ENCODE measurements at regions not wholly inside any gene's neighbourhood (a gene's known extent, or its start where the extent isn't known, plus 50 kb on each side); places are given as distances from the start of the nearest gene placed in this dataset.

DNA sequence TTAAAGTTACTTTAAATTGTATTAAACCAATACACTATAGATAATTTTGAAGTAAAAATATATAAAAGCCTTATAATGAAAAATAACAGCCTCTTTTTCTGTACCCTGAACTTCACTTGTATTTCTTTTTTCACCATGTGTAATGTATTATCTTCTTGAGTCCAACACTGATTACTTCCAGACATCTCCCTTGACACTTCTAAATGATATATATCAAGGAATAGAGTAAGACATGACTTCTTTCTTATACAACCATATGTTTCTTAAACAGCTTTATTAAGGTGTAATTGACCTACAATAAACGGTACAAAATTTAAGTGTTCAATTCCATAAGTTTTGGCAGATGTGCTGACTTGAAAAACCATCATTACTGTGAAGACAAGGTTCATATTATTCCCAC lies 531.9 kb downstream of the OLFM4 start:
- H3K4me2 ChIP-seq (replicated peaks; ENCODE audit: extremely low read depth, low read length, poor library complexity, severe bottlenecking): no peak overlapping the region
- Mint-ChIP-seq H3K27me3 (ENCODE audit: low read depth in 3 of 3) (no peaks in the 10 kb centered on the region), H3K36me3 (no peaks in the 10 kb centered on the region), H3K9me3 (peaks cover 0 to 3% (median 1%) of the 10 kb centered on the region in 7 donors), H3K27ac (no peak overlapping the region), H3K4me3 (no peak overlapping the region), H3K4me1 (no peaks in the 10 kb centered on the region)
- H4K20me1 ChIP-seq (ENCODE audit: insufficient read depth, low read length): no peaks in the 10 kb centered on the region
- H3K9me3 ChIP-seq (replicated peaks in 1 of 2; ENCODE audit: control insufficient read depth in 1 of 2, insufficient read depth in 1 of 2, low read length in 2 of 2): no peaks in the 10 kb centered on the region
- H3K27ac ChIP-seq (ENCODE audit: low read depth in 1 of 2, low read length in 2 of 2): no peak overlapping the region
- TF ChIP-seq, protein P1, sequence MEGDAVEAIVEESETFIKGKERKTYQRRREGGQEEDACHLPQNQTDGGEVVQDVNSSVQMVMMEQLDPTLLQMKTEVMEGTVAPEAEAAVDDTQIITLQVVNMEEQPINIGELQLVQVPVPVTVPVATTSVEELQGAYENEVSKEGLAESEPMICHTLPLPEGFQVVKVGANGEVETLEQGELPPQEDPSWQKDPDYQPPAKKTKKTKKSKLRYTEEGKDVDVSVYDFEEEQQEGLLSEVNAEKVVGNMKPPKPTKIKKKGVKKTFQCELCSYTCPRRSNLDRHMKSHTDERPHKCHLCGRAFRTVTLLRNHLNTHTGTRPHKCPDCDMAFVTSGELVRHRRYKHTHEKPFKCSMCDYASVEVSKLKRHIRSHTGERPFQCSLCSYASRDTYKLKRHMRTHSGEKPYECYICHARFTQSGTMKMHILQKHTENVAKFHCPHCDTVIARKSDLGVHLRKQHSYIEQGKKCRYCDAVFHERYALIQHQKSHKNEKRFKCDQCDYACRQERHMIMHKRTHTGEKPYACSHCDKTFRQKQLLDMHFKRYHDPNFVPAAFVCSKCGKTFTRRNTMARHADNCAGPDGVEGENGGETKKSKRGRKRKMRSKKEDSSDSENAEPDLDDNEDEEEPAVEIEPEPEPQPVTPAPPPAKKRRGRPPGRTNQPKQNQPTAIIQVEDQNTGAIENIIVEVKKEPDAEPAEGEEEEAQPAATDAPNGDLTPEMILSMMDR (IDR thresholded peaks at IDR 0.05): no peak
- no peaks in the 10 kb centered on the region for H3K79me2 ChIP-seq (ENCODE audit: insufficient read depth, low read length)
- no CpG with 5 or more reads among the region's 1 CpG for WGBS (ENCODE audit: insufficient coverage)
- intact Hi-C loops (cut with micrococcal nuclease): no loop called here
- H3K27me3 ChIP-seq (ENCODE audit: control insufficient read depth in 2 of 2, insufficient read depth in 2 of 2, low read length in 2 of 2): no peaks in the 10 kb centered on the region
- H3K9ac ChIP-seq (ENCODE audit: insufficient read depth, low read length, poor library complexity, severe bottlenecking): no peak overlapping the region
- H3K4me1 ChIP-seq (ENCODE audit: control insufficient read depth in 1 of 2, insufficient read depth in 2 of 2, low read length in 2 of 2): no peaks in the 10 kb centered on the region
- no peak for DNase-seq
- H2AFZ ChIP-seq (ENCODE audit: insufficient read depth, low read depth, low read length, poor library complexity, severe bottlenecking): no peak overlapping the region
- no peaks in the 10 kb centered on the region for H3K36me3 ChIP-seq (replicated peaks in 1 of 2; ENCODE audit: control insufficient read depth in 1 of 2, insufficient read depth in 2 of 2, low read length in 2 of 2)
- no peak overlapping the region for H3K4me3 ChIP-seq (replicated peaks in 1 of 3; ENCODE audit: low read depth in 2 of 3, low read length in 3 of 3)

GRCh38 chr13:53562419-53562818 lies 533.8 kb downstream of the OLFM4 start:
- Mint-ChIP-seq H3K9me3 (peaks cover 0 to 3% (median 0%) of the 10 kb centered on the region in 7 donors), H3K36me3 (no peaks in the 10 kb centered on the region), H3K27ac (no peak overlapping the region), H3K4me3 (no peak overlapping the region), H3K4me1 (no peaks in the 10 kb centered on the region), H3K27me3 (ENCODE audit: low read depth in 3 of 3) (no peaks in the 10 kb centered on the region)
- Histone ChIP-seq H3K9ac (ENCODE audit: insufficient read depth, low read length, poor library complexity, severe bottlenecking) (no peak overlapping the region), H3K27me3 (ENCODE audit: control insufficient read depth in 2 of 2, insufficient read depth in 2 of 2, low read length in 2 of 2) (no peaks in the 10 kb centered on the region), H3K79me2 (ENCODE audit: insufficient read depth, low read length) (no peaks in the 10 kb centered on the region), H3K27ac (ENCODE audit: low read depth in 1 of 2, low read length in 2 of 2) (no peak overlapping the region), H3K36me3 (replicated peaks in 1 of 2; ENCODE audit: control insufficient read depth in 1 of 2, insufficient read depth in 2 of 2, low read length in 2 of 2) (no peaks in the 10 kb centered on the region), H2AFZ (ENCODE audit: insufficient read depth, low read depth, low read length, poor library complexity, severe bottlenecking) (no peak overlapping the region), H3K4me3 (replicated peaks in 1 of 3; ENCODE audit: low read depth in 2 of 3, low read length in 3 of 3) (no peak overlapping the region), H4K20me1 (ENCODE audit: insufficient read depth, low read length) (no peaks in the 10 kb centered on the region), H3K4me1 (ENCODE audit: control insufficient read depth in 1 of 2, insufficient read depth in 2 of 2, low read length in 2 of 2) (no peaks in the 10 kb centered on the region), H3K4me2 (replicated peaks; ENCODE audit: extremely low read depth, low read length, poor library complexity, severe bottlenecking) (no peak overlapping the region), H3K9me3 (replicated peaks in 1 of 2; ENCODE audit: control insufficient read depth in 1 of 2, insufficient read depth in 1 of 2, low read length in 2 of 2) (no peaks in the 10 kb centered on the region)
- no peak for DNase-seq
- TF ChIP-seq, protein P1 (IDR thresholded peaks at IDR 0.05): no peak
- intact Hi-C loops (cut with micrococcal nuclease): no loop called here
- WGBS (ENCODE audit: insufficient coverage): no CpG with 5 or more reads among the region's 2 CpGs
